ENCODE measurements at regions not wholly inside any gene's neighbourhood (a gene's known extent, or its start where the extent isn't known, plus 50 kb on each side); places are given as distances from the start of the nearest gene placed in this dataset.

DNA sequence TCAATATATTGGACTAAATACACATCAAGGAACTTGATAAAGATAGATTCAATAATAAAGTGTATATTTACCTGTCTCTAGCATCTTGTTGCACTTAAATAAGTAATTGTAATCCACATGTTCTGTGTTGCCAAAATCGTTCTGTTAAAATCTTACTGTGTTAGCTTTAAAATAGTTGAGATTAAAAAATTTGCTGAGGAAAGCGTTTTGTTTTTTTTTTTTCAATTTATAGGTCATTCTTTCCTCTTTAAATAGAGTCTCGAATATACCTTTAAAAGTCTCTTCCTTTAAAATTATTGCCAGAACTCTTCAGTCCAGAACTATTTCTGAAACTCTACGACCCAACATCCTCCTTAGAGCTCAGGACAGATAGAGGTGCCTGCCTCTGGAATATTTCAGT is 195.6 kb upstream of the OPRM1 start:
- TF ChIP-seq, protein P1, sequence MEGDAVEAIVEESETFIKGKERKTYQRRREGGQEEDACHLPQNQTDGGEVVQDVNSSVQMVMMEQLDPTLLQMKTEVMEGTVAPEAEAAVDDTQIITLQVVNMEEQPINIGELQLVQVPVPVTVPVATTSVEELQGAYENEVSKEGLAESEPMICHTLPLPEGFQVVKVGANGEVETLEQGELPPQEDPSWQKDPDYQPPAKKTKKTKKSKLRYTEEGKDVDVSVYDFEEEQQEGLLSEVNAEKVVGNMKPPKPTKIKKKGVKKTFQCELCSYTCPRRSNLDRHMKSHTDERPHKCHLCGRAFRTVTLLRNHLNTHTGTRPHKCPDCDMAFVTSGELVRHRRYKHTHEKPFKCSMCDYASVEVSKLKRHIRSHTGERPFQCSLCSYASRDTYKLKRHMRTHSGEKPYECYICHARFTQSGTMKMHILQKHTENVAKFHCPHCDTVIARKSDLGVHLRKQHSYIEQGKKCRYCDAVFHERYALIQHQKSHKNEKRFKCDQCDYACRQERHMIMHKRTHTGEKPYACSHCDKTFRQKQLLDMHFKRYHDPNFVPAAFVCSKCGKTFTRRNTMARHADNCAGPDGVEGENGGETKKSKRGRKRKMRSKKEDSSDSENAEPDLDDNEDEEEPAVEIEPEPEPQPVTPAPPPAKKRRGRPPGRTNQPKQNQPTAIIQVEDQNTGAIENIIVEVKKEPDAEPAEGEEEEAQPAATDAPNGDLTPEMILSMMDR (conservative IDR thresholded peaks at IDR 0.05; ENCODE audit: low read length) = no peak
- TF ChIP-seq EZH2phosphoT487 (IDR thresholded peaks at IDR 0.05; ENCODE audit: borderline replicate concordance, low read depth, low read length) = no peak
